Thyroid gland (tissue), 4 donors: ENCODE measurements at regions not wholly inside any gene's neighbourhood (a gene's known extent, or its start where the extent isn't known, plus 50 kb on each side); places are given as distances from the start of the nearest gene placed in this dataset.

ENCODE experiments used
- DNase-seq, 2 donors: peaks; one replicate each; pipeline ENCODE4 v3.0.0-alpha.2; 2019
- H3K27ac ChIP-seq, 3 donors: fragments of 200-600 bp; sonication (generic); 1 replicate in 2 of 3; 2 replicates in 1 of 3; pipeline ENCODE4 v1.5.1; 2016 to 2019; ENCODE audit warnings: mild to moderate bottlenecking in 1 of 3, moderate library complexity in 1 of 3
- H3K27me3 ChIP-seq: fragments of 200-600 bp; sonication (generic); one replicate; pipeline ENCODE4 v1.5.1; 2019
- H3K36me3 ChIP-seq, 2 donors: fragments of 200-600 bp; sonication (generic); one replicate each; pipeline ENCODE4 v1.5.1; 2016 to 2019
- H3K4me1 ChIP-seq, 2 donors: fragments of 200-600 bp; sonication (generic); one replicate each; pipeline ENCODE4 v1.5.1; 2017 to 2019
- H3K4me3 ChIP-seq, 3 donors: fragments of 200-600 bp; sonication (generic); replicated peaks in 1 of 3; 1 replicate in 2 of 3; 2 replicates in 1 of 3; pipeline ENCODE4 v1.5.1; 2016; ENCODE audit warnings: mild to moderate bottlenecking in 1 of 3
- H3K9me3 ChIP-seq: fragments of 200-600 bp; sonication (generic); one replicate; pipeline ENCODE4 v1.5.1; 2017
- POLR2A ChIP-seq, 2 donors: fragments of 450-650 bp; IDR thresholded peaks; one replicate each; pipeline ENCODE4 v1.6.1; 2017; ENCODE audit warnings: antibody characterized with exemption in 2 of 2, mild to moderate bottlenecking in 2 of 2, moderate library complexity in 1 of 2
- WGBS, 2 donors: methylation state at CpG; one replicate each; pipeline ENCODE4 v1.1.5; 2017; 5-methylcytosine and 5-hydroxymethylcytosine counted together
- intact Hi-C: fragments of 100-400 bp; cut with DNase I; formaldehyde crosslinking; loops from one replicate; pipeline ENCODE4 v1.15.1; 2023
- TF ChIP-seq, protein P1 (sequence below), 6 experiments: fragments of 200-600 bp in 3 of 6; fragments of 450-650 bp in 3 of 6; sonication (generic) in 3 of 6; IDR thresholded peaks; one replicate each; pipeline ENCODE4 v1.5.1; 2016 to 2019; ENCODE audit warnings: antibody characterized with exemption in 6 of 6, mild to moderate bottlenecking in 2 of 6, inconsistent platforms in 1 of 6, moderate library complexity in 1 of 6

DNA sequence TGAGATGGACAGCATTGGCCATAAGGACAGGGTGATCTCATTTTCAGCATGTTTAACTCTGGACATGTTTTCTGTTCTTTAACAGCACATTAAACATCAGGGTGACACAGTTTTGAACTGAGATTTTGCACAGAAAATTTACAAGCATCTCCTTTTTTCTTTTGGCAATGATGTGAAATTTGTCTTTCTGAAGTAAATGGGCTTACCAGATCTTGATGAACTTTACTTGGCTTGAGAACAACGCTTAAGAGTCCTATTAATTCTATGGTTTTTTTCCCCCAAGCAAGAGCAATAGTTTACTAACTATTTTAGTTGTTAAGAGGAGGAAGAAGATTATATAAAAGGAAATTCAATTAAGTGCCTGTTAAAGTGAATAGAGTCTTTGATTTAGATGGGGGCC lies 491.0 kb downstream of the SNAPC1 start:
- Histone ChIP-seq H3K36me3 (no peaks in the 10 kb centered on the region), H3K27ac (no peak overlapping the region), H3K9me3 (no peaks in the 10 kb centered on the region), H3K4me3 (no peak overlapping the region), H3K4me1 (no peaks in the 10 kb centered on the region), H3K27me3 (no peaks in the 10 kb centered on the region)
- DNase-seq: no peak
- WGBS, 2 donors: 74 to 79% methylated on average over 1 of the region's 1 CpG
- intact Hi-C loops: no loop called here
- TF ChIP-seq POLR2A (IDR thresholded peaks at IDR 0.05): no peak
- TF ChIP-seq, protein P1, sequence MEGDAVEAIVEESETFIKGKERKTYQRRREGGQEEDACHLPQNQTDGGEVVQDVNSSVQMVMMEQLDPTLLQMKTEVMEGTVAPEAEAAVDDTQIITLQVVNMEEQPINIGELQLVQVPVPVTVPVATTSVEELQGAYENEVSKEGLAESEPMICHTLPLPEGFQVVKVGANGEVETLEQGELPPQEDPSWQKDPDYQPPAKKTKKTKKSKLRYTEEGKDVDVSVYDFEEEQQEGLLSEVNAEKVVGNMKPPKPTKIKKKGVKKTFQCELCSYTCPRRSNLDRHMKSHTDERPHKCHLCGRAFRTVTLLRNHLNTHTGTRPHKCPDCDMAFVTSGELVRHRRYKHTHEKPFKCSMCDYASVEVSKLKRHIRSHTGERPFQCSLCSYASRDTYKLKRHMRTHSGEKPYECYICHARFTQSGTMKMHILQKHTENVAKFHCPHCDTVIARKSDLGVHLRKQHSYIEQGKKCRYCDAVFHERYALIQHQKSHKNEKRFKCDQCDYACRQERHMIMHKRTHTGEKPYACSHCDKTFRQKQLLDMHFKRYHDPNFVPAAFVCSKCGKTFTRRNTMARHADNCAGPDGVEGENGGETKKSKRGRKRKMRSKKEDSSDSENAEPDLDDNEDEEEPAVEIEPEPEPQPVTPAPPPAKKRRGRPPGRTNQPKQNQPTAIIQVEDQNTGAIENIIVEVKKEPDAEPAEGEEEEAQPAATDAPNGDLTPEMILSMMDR (IDR thresholded peaks at IDR 0.05): no peak

DNA sequence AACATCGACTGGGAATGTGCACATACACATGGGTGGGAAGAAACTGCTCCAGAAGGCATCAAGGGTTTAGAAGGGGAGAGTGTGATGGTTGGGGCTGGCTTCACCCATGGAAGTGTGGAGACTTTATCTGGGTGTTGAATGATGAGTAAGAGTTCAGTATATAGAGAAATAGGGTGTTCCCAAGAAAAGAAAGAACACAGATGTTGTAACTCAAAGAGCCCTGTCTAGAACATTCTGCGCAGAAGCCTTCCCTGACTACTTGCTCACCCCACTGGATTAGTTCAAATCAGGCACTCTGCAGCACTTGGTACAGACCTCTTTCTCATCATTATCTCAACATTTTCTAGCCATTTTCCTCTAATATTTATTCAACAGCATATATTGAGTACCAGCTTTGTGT lies 491.7 kb downstream of the SNAPC1 start:
- H3K9me3 ChIP-seq: no peaks in the 10 kb centered on the region
- 84 to 91% methylated on average over 2 of the region's 2 CpGs for WGBS, 2 donors
- H3K36me3 ChIP-seq: no peaks in the 10 kb centered on the region
- no peak for DNase-seq
- TF ChIP-seq, protein P1 (IDR thresholded peaks at IDR 0.05): no peak
- no peak for TF ChIP-seq POLR2A (IDR thresholded peaks at IDR 0.05)
- H3K27ac ChIP-seq: no peak overlapping the region
- intact Hi-C loops: no loop called here
- H3K4me1 ChIP-seq: no peaks in the 10 kb centered on the region
- no peaks in the 10 kb centered on the region for H3K27me3 ChIP-seq
- H3K4me3 ChIP-seq: no peak overlapping the region

DNA sequence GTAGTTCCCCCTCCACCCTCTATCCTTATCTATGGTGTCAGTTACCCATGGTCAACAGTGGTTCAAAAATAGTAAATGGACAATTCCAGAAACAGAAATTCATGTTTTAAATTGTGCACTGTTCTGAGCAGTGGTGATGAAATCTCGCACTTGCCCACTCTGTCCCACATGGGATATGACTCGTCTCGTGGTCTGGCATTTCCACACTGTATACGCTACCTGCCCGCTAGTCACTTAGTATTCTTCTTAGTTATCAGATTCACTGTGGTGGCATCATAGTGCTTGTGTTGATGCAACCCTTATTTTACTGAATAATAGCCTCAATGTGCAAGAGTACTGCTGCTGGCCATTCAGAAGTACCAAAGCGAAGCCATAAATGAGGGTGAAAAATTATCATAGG lies 507.0 kb downstream of the SNAPC1 start:
- 94 to 96% methylated on average over 6 of the region's 6 CpGs for WGBS, 2 donors
- no peak for DNase-seq
- no peaks in the 10 kb centered on the region for H3K4me1 ChIP-seq
- intact Hi-C loops: no loop called here
- no peak overlapping the region for H3K4me3 ChIP-seq
- no peaks in the 10 kb centered on the region for H3K9me3 ChIP-seq
- H3K27ac ChIP-seq: no peak overlapping the region
- H3K36me3 ChIP-seq: no peaks in the 10 kb centered on the region
- TF ChIP-seq, protein P1 (IDR thresholded peaks at IDR 0.05): no peak
- no peak for TF ChIP-seq POLR2A (IDR thresholded peaks at IDR 0.05)
- H3K27me3 ChIP-seq: no peaks in the 10 kb centered on the region

DNA sequence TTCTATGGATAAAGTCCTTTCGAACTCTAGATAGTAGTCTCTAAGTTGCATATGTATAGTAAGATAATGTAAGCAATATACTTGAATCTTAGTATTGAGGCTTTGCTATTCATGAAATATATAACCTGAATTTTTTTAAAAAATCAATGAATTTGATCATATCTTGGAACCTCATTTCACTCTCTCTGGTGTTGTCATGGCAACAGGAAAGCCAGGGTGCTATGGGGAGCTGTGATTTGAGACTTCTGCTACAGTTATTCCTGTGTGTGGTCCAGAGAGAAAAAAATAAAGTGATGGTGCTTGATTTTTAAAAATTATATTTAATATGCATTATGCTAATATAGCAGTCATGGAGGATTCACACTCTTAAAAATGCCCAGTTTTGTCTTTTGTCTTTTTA lies 508.0 kb downstream of the SNAPC1 start:
- TF ChIP-seq, protein P1 (IDR thresholded peaks at IDR 0.05): no peak
- TF ChIP-seq POLR2A (IDR thresholded peaks at IDR 0.05): no peak
- WGBS, 2 donors: 94 to 98% methylated on average over 1 of the region's 1 CpG
- H3K4me3 ChIP-seq: no peak overlapping the region
- H3K27me3 ChIP-seq: no peaks in the 10 kb centered on the region
- H3K36me3 ChIP-seq: no peaks in the 10 kb centered on the region
- H3K9me3 ChIP-seq: no peaks in the 10 kb centered on the region
- no peaks in the 10 kb centered on the region for H3K4me1 ChIP-seq
- no peak overlapping the region for H3K27ac ChIP-seq
- intact Hi-C loops: no loop called here
- no peak for DNase-seq

DNA sequence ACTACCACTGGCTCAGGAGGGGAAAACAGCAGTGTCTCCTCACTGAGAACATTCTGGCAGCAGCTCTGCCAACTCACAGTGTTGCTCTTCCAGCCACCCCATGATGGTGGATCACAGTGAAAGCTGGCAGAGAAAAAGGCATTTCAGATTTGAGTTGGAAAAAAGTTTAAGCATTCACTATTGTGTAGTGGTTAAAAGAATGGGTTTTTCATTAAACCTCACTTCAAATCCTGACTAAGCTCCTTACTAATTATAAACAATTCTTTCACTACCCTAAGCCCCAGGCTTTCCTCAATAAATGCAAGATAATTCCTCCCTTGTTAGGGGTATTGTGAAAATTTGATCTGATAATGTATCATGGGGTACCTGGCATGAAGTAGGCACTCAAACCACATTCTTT lies 518.1 kb downstream of the SNAPC1 start:
- no peak for TF ChIP-seq POLR2A (IDR thresholded peaks at IDR 0.05)
- TF ChIP-seq, protein P1 (IDR thresholded peaks at IDR 0.05): no peak
- no peak overlapping the region for H3K27ac ChIP-seq
- H3K27me3 ChIP-seq: no peaks in the 10 kb centered on the region
- no peaks in the 10 kb centered on the region for H3K9me3 ChIP-seq
- no peak overlapping the region for H3K4me3 ChIP-seq
- no peaks in the 10 kb centered on the region for H3K4me1 ChIP-seq
- DNase-seq: no peak
- intact Hi-C loops: no loop called here
- no peaks in the 10 kb centered on the region for H3K36me3 ChIP-seq
